Cardiac fibroblast (primary cell): ENCODE measurements at regions not wholly inside any gene's neighbourhood (a gene's known extent, or its start where the extent isn't known, plus 50 kb on each side); places are given as distances from the start of the nearest gene placed in this dataset.
A peak's percentile ranks its signal among the peaks of the same experiment; 100 is the strongest.

Experiments
- DNase-seq, 2 donors: peaks; one replicate each; pipeline versions ENCODE4 v3.0.0 to v3.0.0-alpha.2; 2010; ENCODE audit warnings: low read depth in 2 of 2
- H3K4me3 ChIP-seq, 2 donors: replicated peaks in 1 of 2; 1 replicate in 1 of 2; 2 replicates in 1 of 2; pipeline ENCODE4 v1.5.1; 2011; ENCODE audit warnings: low read depth in 2 of 2, low read length in 2 of 2, mild to moderate bottlenecking in 2 of 2, moderate library complexity in 1 of 2
- CTCF ChIP-seq: IDR thresholded peaks from one replicate; pipeline ENCODE4 v1.5.1; 2011; ENCODE audit warnings: low read depth, mild to moderate bottlenecking, low read length, inconsistent platforms

GRCh38 chr2:9086465-9086864 lies 83.0 kb upstream of the MBOAT2 start:
- TF ChIP-seq CTCF = no peak
- DNase-seq = peak in 1 of 2 donors; percentile 47
- H3K4me3 ChIP-seq = no peak overlapping the region

DNA sequence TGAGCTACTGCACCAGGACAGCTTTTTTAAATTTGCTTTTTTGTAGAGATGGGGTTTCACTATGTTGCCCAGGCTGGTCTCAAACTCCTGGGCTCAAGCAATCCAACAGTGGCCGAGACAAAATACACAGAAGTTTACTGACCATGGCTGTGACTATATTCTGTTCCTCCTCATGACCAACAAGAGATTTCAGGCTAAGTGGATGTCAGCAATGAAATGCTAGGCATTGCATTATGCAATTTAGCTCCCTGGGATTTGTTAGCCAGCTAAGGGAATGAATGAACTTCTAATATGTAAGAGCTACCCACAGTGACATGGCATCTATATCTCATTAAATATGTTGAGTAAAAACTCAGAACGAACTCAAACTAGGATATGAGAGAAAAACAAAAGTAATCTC lies 81.9 kb upstream of the MBOAT2 start:
- no peak for DNase-seq
- no peak for TF ChIP-seq CTCF
- H3K4me3 ChIP-seq = no peak overlapping the region

- TF ChIP-seq CTCF = no peak
- DNase-seq = no peak
These were observed 79.8 kb upstream of the MBOAT2 start for GRCh38 chr2:9083287-9083686.

DNA sequence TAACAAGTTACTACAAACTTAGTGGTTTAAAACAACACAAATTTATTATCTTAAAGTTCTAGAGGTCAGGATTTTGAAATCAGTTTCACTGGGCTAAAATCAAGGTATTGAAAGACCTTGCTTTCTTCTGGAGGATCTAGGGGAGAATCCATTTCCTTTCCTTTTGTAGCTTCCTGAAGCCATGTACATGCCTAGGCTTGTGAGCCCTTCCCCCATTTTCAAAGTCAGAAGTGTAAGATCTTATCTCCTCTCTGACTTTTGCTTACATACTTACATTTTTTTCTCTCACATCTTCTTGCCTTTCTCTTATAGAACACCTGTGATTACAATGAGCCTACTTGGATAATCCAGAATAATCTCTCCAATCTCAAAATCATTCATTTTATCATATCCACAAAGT lies 78.7 kb upstream of the MBOAT2 start:
- no peak for DNase-seq
- H3K4me3 ChIP-seq = no peak overlapping the region
- TF ChIP-seq CTCF = no peak

More at GRCh38 chr2:9083287-9083686, 79.8 kb upstream of the MBOAT2 start:
- no peak overlapping the region for H3K4me3 ChIP-seq

DNA sequence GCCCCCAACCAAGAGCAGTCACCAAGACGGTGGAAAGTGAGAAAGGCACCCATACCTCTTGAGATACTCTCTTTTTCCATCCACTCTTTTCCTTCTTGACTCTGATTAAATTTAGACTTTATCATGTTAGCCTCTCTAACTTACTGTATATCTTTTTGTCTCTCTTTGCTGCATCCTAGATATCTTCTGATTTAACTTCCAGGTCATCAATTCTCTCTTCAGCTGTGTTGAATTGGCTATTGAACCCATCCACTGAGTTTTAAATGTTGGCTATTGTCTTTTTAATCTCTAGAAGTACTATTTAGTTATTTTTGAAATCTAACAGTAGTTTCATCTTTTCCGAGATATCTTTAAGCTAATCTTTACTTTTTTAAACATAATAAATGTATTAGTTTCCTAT lies 78.3 kb upstream of the MBOAT2 start:
- H3K4me3 ChIP-seq = no peak overlapping the region
- TF ChIP-seq CTCF = no peak
- no peak for DNase-seq

DNA sequence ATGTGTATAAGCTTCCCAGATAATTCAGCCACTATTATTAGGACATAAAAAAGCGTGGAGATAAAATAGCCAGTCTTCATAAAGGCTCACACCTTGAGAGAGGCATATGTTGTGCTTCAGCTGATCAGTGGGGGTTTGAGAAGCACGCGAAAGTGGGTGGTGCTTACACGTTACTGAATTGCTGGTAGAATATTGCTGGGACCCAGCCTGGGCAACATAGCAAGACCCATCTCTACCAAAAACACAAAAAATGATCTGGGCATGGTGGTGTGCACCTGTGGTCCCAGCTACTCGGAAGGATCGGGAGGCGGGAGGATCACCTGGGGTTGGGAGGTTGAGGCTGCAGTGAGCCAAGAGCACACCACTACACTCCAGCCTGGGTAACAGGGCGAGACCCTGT lies 74.9 kb upstream of the MBOAT2 start:
- no peak overlapping the region for H3K4me3 ChIP-seq
- DNase-seq = no peak
- no peak for TF ChIP-seq CTCF

- H3K4me3 ChIP-seq = no peak overlapping the region
- DNase-seq = no peak
- no peak for TF ChIP-seq CTCF
These were observed 74.2 kb upstream of the MBOAT2 start for GRCh38 chr2:9077691-9078090.
